WTC11 (cell line): ENCODE measurements at regions not wholly inside any gene's neighbourhood (a gene's known extent, or its start where the extent isn't known, plus 50 kb on each side); places are given as distances from the start of the nearest gene placed in this dataset.

Experiments used
- ATAC-seq: fragments of 200-7000 bp; cut with Tn5 transposase; 2 replicates; pipeline ENCODE4 v1.10.0; 2021; ENCODE audit warnings: mild to moderate bottlenecking, moderate library complexity
- CTCF ChIA-PET: fragments of 300-600 bp; sonication (Branson Sonifier 250); formaldehyde crosslinking; loops from one replicate; lab custom pipeline; 2021; ENCODE audit warnings: antibody characterized with exemption; lab: Charles Lee
- POLR2A ChIA-PET: fragments of 350-600 bp; sonication (Branson Sonifier 250); formaldehyde crosslinking; loops from one replicate; lab custom pipeline; 2021; ENCODE audit warnings: antibody characterized with exemption; lab: Charles Lee
- DNase-seq: peaks from one replicate; pipeline ENCODE4 v3.0.0; 2021; ENCODE audit warnings: low spot score
- H3K27ac Mint-ChIP-seq: 2 replicates; pipeline ENCODE4 v1.8.0; 2021; ENCODE audit warnings: mixed read lengths
- H3K27me3 Mint-ChIP-seq: 2 replicates; pipeline ENCODE4 v1.8.0; 2021; ENCODE audit warnings: low read depth, mild to moderate bottlenecking, moderate library complexity, mixed read lengths
- H3K36me3 Mint-ChIP-seq: 2 replicates; pipeline ENCODE4 v1.8.0; 2021; ENCODE audit warnings: mixed read lengths
- H3K4me1 Mint-ChIP-seq: 2 replicates; pipeline ENCODE4 v1.8.0; 2022; ENCODE audit warnings: mixed read lengths
- H3K4me3 Mint-ChIP-seq: 2 replicates; pipeline ENCODE4 v1.8.0; 2021; ENCODE audit warnings: mild to moderate bottlenecking, moderate library complexity, mixed read lengths
- H3K9me3 Mint-ChIP-seq: 2 replicates; pipeline ENCODE4 v1.8.0; 2021; ENCODE audit warnings: mixed read lengths
- ATF1 ChIP-seq: sonication (generic); formaldehyde crosslinking; IDR thresholded peaks from 2 replicates; pipeline ENCODE4 v1.8.1; 2023; ENCODE audit warnings: mild to moderate bottlenecking, moderate library complexity, missing genetic modification reagents
- ELF4 ChIP-seq: sonication (generic); formaldehyde crosslinking; IDR thresholded peaks from 2 replicates; pipeline ENCODE4 v1.8.1; 2022; ENCODE audit warnings: low read depth, mild to moderate bottlenecking, moderate library complexity, missing genetic modification reagents
- EMX1 ChIP-seq: fragments of 250-450 bp; sonication (Bioruptor Pico); IDR thresholded peaks from 2 replicates; pipeline ENCODE4 v1.8.0; 2021; ENCODE audit warnings: mild to moderate bottlenecking
- ETV6 ChIP-seq: sonication (generic); formaldehyde crosslinking; IDR thresholded peaks from 2 replicates; pipeline ENCODE4 v1.8.1; 2022; ENCODE audit warnings: mild to moderate bottlenecking, missing genetic modification reagents
- GABPB1 ChIP-seq: sonication (generic); formaldehyde crosslinking; IDR thresholded peaks from 2 replicates; pipeline ENCODE4 v1.8.1; 2023; ENCODE audit warnings: mild to moderate bottlenecking, missing genetic modification reagents
- GTF2I ChIP-seq: fragments of 250-450 bp; sonication (Bioruptor Pico); conservative IDR thresholded peaks from 2 replicates; pipeline ENCODE4 v1.4.0; 2021; ENCODE audit warnings: mild to moderate bottlenecking
- JUN ChIP-seq: sonication (generic); formaldehyde crosslinking; IDR thresholded peaks from 2 replicates; pipeline ENCODE4 v1.8.0; 2023; ENCODE audit warnings: mild to moderate bottlenecking, missing genetic modification reagents
- KAT7 ChIP-seq: sonication (generic); formaldehyde crosslinking; IDR thresholded peaks from 2 replicates; pipeline ENCODE4 v1.8.1; 2023; ENCODE audit warnings: missing genetic modification reagents, mild to moderate bottlenecking, borderline replicate concordance
- NFE2L1 ChIP-seq: sonication (generic); formaldehyde crosslinking; IDR thresholded peaks from 2 replicates; pipeline ENCODE4 v1.8.1; 2023; ENCODE audit warnings: missing genetic modification reagents
- OVOL2 ChIP-seq: fragments of 250-450 bp; sonication (Bioruptor Pico); IDR thresholded peaks from 2 replicates; pipeline ENCODE4 v1.9.0; 2021; ENCODE audit warnings: mild to moderate bottlenecking, borderline replicate concordance
- SMAD3 ChIP-seq: sonication (generic); formaldehyde crosslinking; IDR thresholded peaks from 2 replicates; pipeline ENCODE4 v1.8.0; 2022; ENCODE audit warnings: missing genetic modification reagents, mild to moderate bottlenecking, borderline replicate concordance
- TP53 ChIP-seq: sonication (generic); formaldehyde crosslinking; IDR thresholded peaks from 2 replicates; pipeline ENCODE4 v1.8.1; 2023; ENCODE audit warnings: mild to moderate bottlenecking, missing genetic modification reagents
- ZBTB21 ChIP-seq: sonication (generic); formaldehyde crosslinking; IDR thresholded peaks from 2 replicates; pipeline ENCODE4 v1.8.1; 2023; ENCODE audit warnings: mild to moderate bottlenecking, missing genetic modification reagents, borderline replicate concordance
- ZNF317 ChIP-seq: sonication (generic); formaldehyde crosslinking; IDR thresholded peaks from 2 replicates; pipeline ENCODE4 v1.8.1; 2023; ENCODE audit warnings: low read depth, mild to moderate bottlenecking, moderate library complexity, missing genetic modification reagents, borderline replicate concordance
- TF ChIP-seq, protein P1 (sequence below): sonication (generic); formaldehyde crosslinking; IDR thresholded peaks from 2 replicates; pipeline ENCODE4 v1.8.1; 2022; ENCODE audit warnings: mild to moderate bottlenecking, missing genetic modification reagents, moderate library complexity, borderline replicate concordance
- TF ChIP-seq, protein P2 (sequence below): sonication (generic); formaldehyde crosslinking; IDR thresholded peaks from 2 replicates; pipeline ENCODE4 v1.8.0; 2022; ENCODE audit warnings: mild to moderate bottlenecking, missing genetic modification reagents
- TF ChIP-seq, protein P3 (sequence below): fragments of 250-450 bp; sonication (Bioruptor Pico); IDR thresholded peaks from 2 replicates; pipeline ENCODE4 v1.8.0; 2021; ENCODE audit warnings: mild to moderate bottlenecking
- TF ChIP-seq, protein P4 (sequence below): fragments of 250-450 bp; sonication (Bioruptor Pico); conservative IDR thresholded peaks from 2 replicates; pipeline ENCODE4 v1.9.0; 2021; ENCODE audit warnings: mild to moderate bottlenecking
- TF ChIP-seq, protein P5 (sequence below): fragments of 200-600 bp; IDR thresholded peaks from 2 replicates; pipeline ENCODE4 v1.8.0; 2022; ENCODE audit warnings: antibody characterized with exemption
- TF ChIP-seq, protein P6 (sequence below): fragments of 250-450 bp; sonication (Bioruptor Pico); IDR thresholded peaks from 2 replicates; pipeline ENCODE4 v1.9.0; 2021; ENCODE audit warnings: mild to moderate bottlenecking, borderline replicate concordance

DNA sequence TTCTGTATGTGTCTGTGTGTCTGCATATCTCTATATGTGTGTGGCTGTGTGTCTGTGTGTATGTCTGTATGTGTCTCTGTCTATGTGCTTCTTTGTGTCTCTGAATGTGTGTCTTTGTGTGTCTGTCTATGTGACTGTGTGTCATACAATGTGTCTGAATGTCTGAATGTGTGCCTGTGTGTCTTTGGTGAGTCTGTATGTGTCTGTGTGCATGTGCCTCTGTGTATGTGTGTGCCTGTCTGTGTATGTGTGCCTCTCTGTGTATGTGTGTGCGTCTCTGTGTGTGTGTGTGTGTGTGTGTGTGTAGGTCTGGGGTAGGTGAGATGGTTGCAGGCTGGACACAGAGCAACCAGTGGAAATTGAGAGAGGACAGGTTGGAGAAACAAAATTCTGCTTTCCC is 435.3 kb downstream of the ARHGEF28 start:
- ChIA-PET POLR2A (no interaction called here), CTCF (no interaction called here)

DNA sequence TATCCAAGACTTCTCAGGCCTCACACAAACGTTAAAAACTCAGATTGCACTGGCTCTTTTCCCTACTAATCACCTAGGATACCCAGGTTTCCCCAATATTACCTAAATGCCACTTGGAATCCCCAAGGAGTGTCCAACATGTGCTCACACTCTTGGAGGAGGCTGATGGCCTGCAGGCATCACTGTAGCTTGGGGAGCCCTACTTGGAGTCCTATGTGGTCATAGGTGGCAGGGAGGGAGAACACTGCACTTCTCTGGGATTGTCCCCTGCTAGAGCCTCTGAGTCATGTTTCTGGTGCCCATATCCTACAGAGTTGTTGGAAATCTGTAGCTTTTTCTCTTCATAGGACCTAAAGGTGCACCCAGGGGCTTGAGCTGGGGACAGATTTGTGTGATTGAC is 433.7 kb downstream of the ARHGEF28 start:
- Mint-ChIP-seq H3K9me3 (no peaks in the 10 kb centered on the region), H3K27me3 (no peaks in the 10 kb centered on the region), H3K27ac (no peak overlapping the region), H3K4me1 (peaks cover 19% of the 10 kb centered on the region), H3K4me3 (no peak overlapping the region), H3K36me3 (no peaks in the 10 kb centered on the region)
- DNase-seq (no peak), ATAC-seq (no peak)
- ChIA-PET POLR2A (no interaction called here), CTCF (no interaction called here)
- TF ChIP-seq, protein P1, sequence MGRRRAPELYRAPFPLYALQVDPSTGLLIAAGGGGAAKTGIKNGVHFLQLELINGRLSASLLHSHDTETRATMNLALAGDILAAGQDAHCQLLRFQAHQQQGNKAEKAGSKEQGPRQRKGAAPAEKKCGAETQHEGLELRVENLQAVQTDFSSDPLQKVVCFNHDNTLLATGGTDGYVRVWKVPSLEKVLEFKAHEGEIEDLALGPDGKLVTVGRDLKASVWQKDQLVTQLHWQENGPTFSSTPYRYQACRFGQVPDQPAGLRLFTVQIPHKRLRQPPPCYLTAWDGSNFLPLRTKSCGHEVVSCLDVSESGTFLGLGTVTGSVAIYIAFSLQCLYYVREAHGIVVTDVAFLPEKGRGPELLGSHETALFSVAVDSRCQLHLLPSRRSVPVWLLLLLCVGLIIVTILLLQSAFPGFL (CRISPR knock-in tag), result no peak
- TF ChIP-seq JUN (CRISPR knock-in tag), result no peak
- TF ChIP-seq ELF4, result no peak
- TF ChIP-seq OVOL2 (CRISPR knock-in tag), result no peak
- TF ChIP-seq KAT7 (CRISPR knock-in tag), result no peak

More for the DNA sequence above, 435.3 kb downstream of the ARHGEF28 start:
- Mint-ChIP-seq H3K36me3 (no peaks in the 10 kb centered on the region), H3K27me3 (no peaks in the 10 kb centered on the region), H3K4me3 (no peak overlapping the region), H3K9me3 (no peaks in the 10 kb centered on the region), H3K27ac (no peak overlapping the region), H3K4me1 (peaks cover 7% of the 10 kb centered on the region)
- ATAC-seq (no peak), DNase-seq (no peak)
- TF ChIP-seq SMAD3 (CRISPR knock-in tag) (no peak), ZNF317 (CRISPR knock-in tag) (no peak), GTF2I (no peak), NFE2L1 (CRISPR knock-in tag) (no peak), ETV6 (CRISPR knock-in tag) (no peak), ZBTB21 (CRISPR knock-in tag) (no peak), GABPB1 (no peak), EMX1 (CRISPR knock-in tag) (no peak), TP53 (CRISPR knock-in tag) (no peak), ATF1 (CRISPR knock-in tag) (no peak)
- TF ChIP-seq, protein P2, sequence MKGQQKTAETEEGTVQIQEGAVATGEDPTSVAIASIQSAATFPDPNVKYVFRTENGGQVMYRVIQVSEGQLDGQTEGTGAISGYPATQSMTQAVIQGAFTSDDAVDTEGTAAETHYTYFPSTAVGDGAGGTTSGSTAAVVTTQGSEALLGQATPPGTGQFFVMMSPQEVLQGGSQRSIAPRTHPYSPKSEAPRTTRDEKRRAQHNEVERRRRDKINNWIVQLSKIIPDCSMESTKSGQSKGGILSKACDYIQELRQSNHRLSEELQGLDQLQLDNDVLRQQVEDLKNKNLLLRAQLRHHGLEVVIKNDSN, result no peak
- TF ChIP-seq, protein P3, sequence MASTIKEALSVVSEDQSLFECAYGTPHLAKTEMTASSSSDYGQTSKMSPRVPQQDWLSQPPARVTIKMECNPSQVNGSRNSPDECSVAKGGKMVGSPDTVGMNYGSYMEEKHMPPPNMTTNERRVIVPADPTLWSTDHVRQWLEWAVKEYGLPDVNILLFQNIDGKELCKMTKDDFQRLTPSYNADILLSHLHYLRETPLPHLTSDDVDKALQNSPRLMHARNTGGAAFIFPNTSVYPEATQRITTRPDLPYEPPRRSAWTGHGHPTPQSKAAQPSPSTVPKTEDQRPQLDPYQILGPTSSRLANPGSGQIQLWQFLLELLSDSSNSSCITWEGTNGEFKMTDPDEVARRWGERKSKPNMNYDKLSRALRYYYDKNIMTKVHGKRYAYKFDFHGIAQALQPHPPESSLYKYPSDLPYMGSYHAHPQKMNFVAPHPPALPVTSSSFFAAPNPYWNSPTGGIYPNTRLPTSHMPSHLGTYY, result no peak
- TF ChIP-seq, protein P4, sequence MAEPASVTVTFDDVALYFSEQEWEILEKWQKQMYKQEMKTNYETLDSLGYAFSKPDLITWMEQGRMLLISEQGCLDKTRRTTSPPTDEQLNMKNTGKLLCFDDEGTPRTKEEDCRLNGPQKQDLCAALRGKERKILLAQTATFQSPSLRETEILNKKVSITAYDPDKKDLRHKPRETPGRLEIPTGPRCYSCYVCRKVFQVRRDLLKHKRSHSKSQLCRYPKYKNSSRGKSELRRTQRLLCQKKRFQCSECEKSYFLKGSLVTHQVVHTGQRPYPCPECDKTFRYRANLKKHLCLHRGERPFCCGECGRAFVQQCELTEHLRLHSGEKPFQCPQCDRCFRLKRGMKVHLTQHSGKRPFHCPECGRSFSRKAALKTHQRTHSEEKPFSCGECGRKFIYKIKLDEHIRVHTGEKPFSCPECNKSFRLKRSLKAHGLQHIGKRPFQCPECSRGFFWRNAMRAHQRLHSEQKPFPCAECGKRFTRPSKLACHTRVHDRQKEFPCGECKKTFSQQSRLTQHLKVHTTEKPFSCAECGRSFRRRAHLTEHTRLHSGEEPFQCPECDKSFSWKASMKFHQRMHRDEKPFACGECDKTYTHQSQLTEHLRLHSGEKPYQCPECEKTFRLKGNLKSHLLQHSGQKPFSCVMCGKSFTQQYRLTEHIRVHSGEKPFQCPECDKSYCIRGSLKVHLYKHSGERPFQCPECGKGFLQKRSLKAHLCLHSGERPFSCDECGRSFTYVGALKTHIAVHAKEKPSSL, result no peak
- TF ChIP-seq, protein P5, sequence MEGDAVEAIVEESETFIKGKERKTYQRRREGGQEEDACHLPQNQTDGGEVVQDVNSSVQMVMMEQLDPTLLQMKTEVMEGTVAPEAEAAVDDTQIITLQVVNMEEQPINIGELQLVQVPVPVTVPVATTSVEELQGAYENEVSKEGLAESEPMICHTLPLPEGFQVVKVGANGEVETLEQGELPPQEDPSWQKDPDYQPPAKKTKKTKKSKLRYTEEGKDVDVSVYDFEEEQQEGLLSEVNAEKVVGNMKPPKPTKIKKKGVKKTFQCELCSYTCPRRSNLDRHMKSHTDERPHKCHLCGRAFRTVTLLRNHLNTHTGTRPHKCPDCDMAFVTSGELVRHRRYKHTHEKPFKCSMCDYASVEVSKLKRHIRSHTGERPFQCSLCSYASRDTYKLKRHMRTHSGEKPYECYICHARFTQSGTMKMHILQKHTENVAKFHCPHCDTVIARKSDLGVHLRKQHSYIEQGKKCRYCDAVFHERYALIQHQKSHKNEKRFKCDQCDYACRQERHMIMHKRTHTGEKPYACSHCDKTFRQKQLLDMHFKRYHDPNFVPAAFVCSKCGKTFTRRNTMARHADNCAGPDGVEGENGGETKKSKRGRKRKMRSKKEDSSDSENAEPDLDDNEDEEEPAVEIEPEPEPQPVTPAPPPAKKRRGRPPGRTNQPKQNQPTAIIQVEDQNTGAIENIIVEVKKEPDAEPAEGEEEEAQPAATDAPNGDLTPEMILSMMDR, result no peak
- TF ChIP-seq, protein P6, sequence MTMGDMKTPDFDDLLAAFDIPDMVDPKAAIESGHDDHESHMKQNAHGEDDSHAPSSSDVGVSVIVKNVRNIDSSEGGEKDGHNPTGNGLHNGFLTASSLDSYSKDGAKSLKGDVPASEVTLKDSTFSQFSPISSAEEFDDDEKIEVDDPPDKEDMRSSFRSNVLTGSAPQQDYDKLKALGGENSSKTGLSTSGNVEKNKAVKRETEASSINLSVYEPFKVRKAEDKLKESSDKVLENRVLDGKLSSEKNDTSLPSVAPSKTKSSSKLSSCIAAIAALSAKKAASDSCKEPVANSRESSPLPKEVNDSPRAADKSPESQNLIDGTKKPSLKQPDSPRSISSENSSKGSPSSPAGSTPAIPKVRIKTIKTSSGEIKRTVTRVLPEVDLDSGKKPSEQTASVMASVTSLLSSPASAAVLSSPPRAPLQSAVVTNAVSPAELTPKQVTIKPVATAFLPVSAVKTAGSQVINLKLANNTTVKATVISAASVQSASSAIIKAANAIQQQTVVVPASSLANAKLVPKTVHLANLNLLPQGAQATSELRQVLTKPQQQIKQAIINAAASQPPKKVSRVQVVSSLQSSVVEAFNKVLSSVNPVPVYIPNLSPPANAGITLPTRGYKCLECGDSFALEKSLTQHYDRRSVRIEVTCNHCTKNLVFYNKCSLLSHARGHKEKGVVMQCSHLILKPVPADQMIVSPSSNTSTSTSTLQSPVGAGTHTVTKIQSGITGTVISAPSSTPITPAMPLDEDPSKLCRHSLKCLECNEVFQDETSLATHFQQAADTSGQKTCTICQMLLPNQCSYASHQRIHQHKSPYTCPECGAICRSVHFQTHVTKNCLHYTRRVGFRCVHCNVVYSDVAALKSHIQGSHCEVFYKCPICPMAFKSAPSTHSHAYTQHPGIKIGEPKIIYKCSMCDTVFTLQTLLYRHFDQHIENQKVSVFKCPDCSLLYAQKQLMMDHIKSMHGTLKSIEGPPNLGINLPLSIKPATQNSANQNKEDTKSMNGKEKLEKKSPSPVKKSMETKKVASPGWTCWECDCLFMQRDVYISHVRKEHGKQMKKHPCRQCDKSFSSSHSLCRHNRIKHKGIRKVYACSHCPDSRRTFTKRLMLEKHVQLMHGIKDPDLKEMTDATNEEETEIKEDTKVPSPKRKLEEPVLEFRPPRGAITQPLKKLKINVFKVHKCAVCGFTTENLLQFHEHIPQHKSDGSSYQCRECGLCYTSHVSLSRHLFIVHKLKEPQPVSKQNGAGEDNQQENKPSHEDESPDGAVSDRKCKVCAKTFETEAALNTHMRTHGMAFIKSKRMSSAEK (CRISPR knock-in tag), result no peak
